HepG2 (cell line): ENCODE measurements at regions not wholly inside any gene's neighbourhood (a gene's known extent, or its start where the extent isn't known, plus 50 kb on each side); places are given as distances from the start of the nearest gene placed in this dataset.

Experiments
- ATAC-seq: fragments of 200-7000 bp; cut with Tn5 transposase; 3 replicates; pipeline ENCODE4 v1.9.1; 2020; ENCODE audit warnings: mild to moderate bottlenecking, moderate library complexity
- BruUV-seq: library from RNA; stranded (reverse); fragments of 400-500 nt; replicated peaks from 2 replicates; lab custom pipeline; 2021; lab: Mats Ljungman, UMichigan
- CTCF ChIA-PET: fragments of 300-600 bp; formaldehyde crosslinking; extraction: SDS; loops from one replicate; lab custom pipeline; 2021; ENCODE audit warnings: low total read pairs, inconsistent platforms, low intra/inter-chr PET ratio; lab: Yijun Ruan, JAX
- POLR2A ChIA-PET: fragments of 350-600 bp; sonication (Branson Sonifier 250); formaldehyde crosslinking; loops from one replicate; lab custom pipeline; 2020; ENCODE audit warnings: antibody characterized with exemption, inconsistent platforms; lab: Yijun Ruan, JAX
- DNase-seq: peaks from one replicate; pipeline ENCODE4 v3.0.0-alpha.2; 2015; ENCODE audit warnings: low spot score
- FAIRE-seq: peaks from 3 replicates; lab custom pipeline; 2011; peaks lifted over from hg19 to GRCh38; lab: Jason Lieb, UNC
- H2AFZ ChIP-seq: one replicate; pipeline ENCODE4 v1.6.1; 2011; ENCODE audit warnings: low read length, inconsistent platforms
- H3K27ac ChIP-seq: fragments of 300-600 bp; 3 replicates; pipeline ENCODE4 v1.8.0; 2011; ENCODE audit warnings: mixed run types, mild to moderate bottlenecking, mixed read lengths, low read length, inconsistent platforms; ENCODE audit not compliant: insufficient read depth; ENCODE audit errors: extremely low read length
- H3K27me3 ChIP-seq, 2 experiments: fragments of 200-600 bp in 1 of 2; 2 replicates in 1 of 2; 3 replicates in 1 of 2; pipeline versions ENCODE4 v1.6.0 to v1.8.0; 2011; ENCODE audit warnings: low read length in 2 of 2, mild to moderate bottlenecking in 2 of 2, moderate library complexity in 2 of 2, inconsistent platforms in 1 of 2; ENCODE audit not compliant: insufficient read depth in 2 of 2, control insufficient read depth in 1 of 2
- H3K36me3 ChIP-seq, 2 experiments: fragments of 200-600 bp in 1 of 2; replicated peaks in 1 of 2; 2 replicates in 1 of 2; 3 replicates in 1 of 2; pipeline versions ENCODE4 v1.5.1 to v1.8.0; 2011; ENCODE audit warnings: low read length in 2 of 2, inconsistent platforms in 1 of 2; ENCODE audit not compliant: insufficient read depth in 2 of 2, control insufficient read depth in 1 of 2
- H3K4me1 ChIP-seq: 2 replicates; pipeline ENCODE4 v1.5.1; 2012; ENCODE audit warnings: low read length, inconsistent platforms; ENCODE audit not compliant: insufficient read depth
- H3K4me2 ChIP-seq: 2 replicates; pipeline ENCODE4 v1.6.0; 2011; ENCODE audit warnings: low read depth, low read length, inconsistent platforms
- H3K4me3 ChIP-seq, 3 experiments: fragments of 200-600 bp in 1 of 3; sonication (generic), shearing (Covaris generic) in 1 of 3; replicated peaks in 1 of 3; 2 replicates each; pipeline ENCODE4 v1.5.1; 2011 to 2016; ENCODE audit warnings: low read length in 3 of 3, inconsistent platforms in 2 of 3, low read depth in 2 of 3, mild to moderate bottlenecking in 2 of 3, control low read depth in 1 of 3, mixed read lengths in 1 of 3; ENCODE audit not compliant: insufficient read depth in 1 of 3
- H3K79me2 ChIP-seq: one replicate; pipeline ENCODE4 v1.6.1; 2011; ENCODE audit warnings: low read length, inconsistent platforms; ENCODE audit not compliant: insufficient read depth
- H3K9ac ChIP-seq: 2 replicates; pipeline ENCODE4 v1.6.0; 2011; ENCODE audit warnings: mild to moderate bottlenecking, low read depth, low read length, inconsistent platforms; ENCODE audit not compliant: insufficient read depth
- H3K9me3 ChIP-seq: 2 replicates; pipeline ENCODE4 v1.5.1; 2012; ENCODE audit warnings: mild to moderate bottlenecking, low read length
- H4K20me1 ChIP-seq: 2 replicates; pipeline ENCODE4 v1.6.0; 2011; ENCODE audit warnings: inconsistent platforms, mild to moderate bottlenecking, low read length, moderate library complexity; ENCODE audit not compliant: insufficient read depth
- ARHGAP35 ChIP-seq: sonication (generic); formaldehyde crosslinking; IDR thresholded peaks from 2 replicates; pipeline ENCODE4 v1.9.0; 2022; ENCODE audit warnings: mild to moderate bottlenecking, inconsistent platforms, moderate library complexity, missing genetic modification reagents, borderline replicate concordance
- FOXK1 ChIP-seq: sonication (generic); formaldehyde crosslinking; IDR thresholded peaks from 2 replicates; pipeline ENCODE4 v1.4.0; 2020; ENCODE audit warnings: low read depth, missing genetic modification reagents, borderline replicate concordance
- GTF2F1 ChIP-seq: fragments of 150-350 bp; IDR thresholded peaks from 2 replicates; pipeline ENCODE4 v1.6.1; 2014; ENCODE audit warnings: low read length
- MAFF ChIP-seq: IDR thresholded peaks from 2 replicates; pipeline ENCODE4 v1.6.1; 2011; ENCODE audit warnings: low read depth, low read length, improper control_type of control experiment
- SMC3 ChIP-seq: IDR thresholded peaks from 2 replicates; pipeline ENCODE4 v1.6.1; 2011; ENCODE audit warnings: low read length, improper control_type of control experiment
- STAG1 ChIP-seq: sonication (generic); formaldehyde crosslinking; IDR thresholded peaks from 2 replicates; pipeline ENCODE4 v1.4.0; 2020; ENCODE audit warnings: missing genetic modification reagents
- ZNF556 ChIP-seq: sonication (generic); formaldehyde crosslinking; IDR thresholded peaks from 2 replicates; pipeline ENCODE4 v1.4.0; 2020; ENCODE audit warnings: mild to moderate bottlenecking, missing genetic modification reagents, borderline replicate concordance
- WGBS: methylation state at CpG from one replicate; pipeline ENCODE4 v1.1.6; 2017; ENCODE audit warnings: low lambda C conversion rate; 5-methylcytosine and 5-hydroxymethylcytosine counted together
- in situ Hi-C: cut with HindIII; loops from 2 replicates; pipeline ENCODE4 v1.10.0; 2017; ENCODE audit warnings: low pct_unique_long_range_greater_than_20kb; ENCODE audit not compliant: extremely low pct_ligation_motif_present
- intact Hi-C: fragments of 100-400 bp; cut with micrococcal nuclease; formaldehyde crosslinking; loops from one replicate; pipeline ENCODE4 v1.10.0; 2022; ENCODE audit not compliant: unreplicated experiment
- TF ChIP-seq, protein P1 (sequence below): sonication (generic); formaldehyde crosslinking; IDR thresholded peaks from 2 replicates; pipeline ENCODE4 v1.5.0; 2020; ENCODE audit warnings: mild to moderate bottlenecking, missing genetic modification reagents
- TF ChIP-seq, protein P2 (sequence below): sonication (generic); formaldehyde crosslinking; IDR thresholded peaks from 2 replicates; pipeline ENCODE4 v1.4.0; 2020; ENCODE audit warnings: missing genetic modification reagents, borderline replicate concordance
- TF ChIP-seq, protein P3 (sequence below): sonication (generic); formaldehyde crosslinking; IDR thresholded peaks from 2 replicates; pipeline ENCODE4 v1.5.0; 2020; ENCODE audit warnings: mild to moderate bottlenecking, missing genetic modification reagents, moderate library complexity

DNA sequence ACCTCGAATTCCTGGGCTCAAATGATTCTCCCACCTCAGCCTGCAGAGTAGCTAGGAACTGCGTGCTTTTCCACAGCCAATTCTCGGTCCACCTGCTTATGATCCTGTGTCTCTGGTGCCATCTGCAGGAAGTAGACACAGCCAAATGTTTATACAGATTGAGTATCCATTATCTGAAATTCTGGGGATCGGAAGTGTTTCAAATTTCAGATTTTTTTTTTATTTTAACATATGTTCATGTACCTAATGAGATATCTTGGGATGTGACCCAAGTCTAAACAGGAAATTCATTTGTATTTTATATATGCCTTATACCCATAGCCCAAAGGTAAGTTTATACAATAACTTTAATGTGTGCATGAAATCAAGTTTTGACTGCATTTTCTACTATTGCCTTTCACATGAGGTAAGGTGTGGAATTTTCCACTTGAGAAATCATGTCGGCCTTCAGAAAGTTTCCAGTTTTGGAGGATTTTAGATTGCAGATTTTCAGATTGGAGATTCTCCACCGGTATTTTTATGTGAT, 89.5 kb downstream of the ESM1 start:
- Histone ChIP-seq H2AFZ (no peak overlapping the region), H3K9me3 (no peaks in the 10 kb centered on the region), H4K20me1 (no peaks in the 10 kb centered on the region), H3K36me3 (no peaks in the 10 kb centered on the region), H3K4me2 (no peak overlapping the region), H3K27ac (no peak overlapping the region), H3K9ac (no peak overlapping the region), H3K4me3 (no peak overlapping the region), H3K4me1 (no peaks in the 10 kb centered on the region), H3K79me2 (no peaks in the 10 kb centered on the region), H3K27me3 (no peaks in the 10 kb centered on the region)
- in situ Hi-C loops, result no loop called here
- WGBS, result 8% methylated on average over 6 of the region's 6 CpGs
- FAIRE-seq, result peak; percentile 32
- no peak for TF ChIP-seq MAFF
- TF ChIP-seq, protein P1, sequence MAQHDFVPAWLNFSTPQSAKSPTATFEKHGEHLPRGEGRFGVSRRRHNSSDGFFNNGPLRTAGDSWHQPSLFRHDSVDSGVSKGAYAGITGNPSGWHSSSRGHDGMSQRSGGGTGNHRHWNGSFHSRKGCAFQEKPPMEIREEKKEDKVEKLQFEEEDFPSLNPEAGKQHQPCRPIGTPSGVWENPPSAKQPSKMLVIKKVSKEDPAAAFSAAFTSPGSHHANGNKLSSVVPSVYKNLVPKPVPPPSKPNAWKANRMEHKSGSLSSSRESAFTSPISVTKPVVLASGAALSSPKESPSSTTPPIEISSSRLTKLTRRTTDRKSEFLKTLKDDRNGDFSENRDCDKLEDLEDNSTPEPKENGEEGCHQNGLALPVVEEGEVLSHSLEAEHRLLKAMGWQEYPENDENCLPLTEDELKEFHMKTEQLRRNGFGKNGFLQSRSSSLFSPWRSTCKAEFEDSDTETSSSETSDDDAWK (CRISPR knock-in tag), result no peak
- no peak for TF ChIP-seq ARHGAP35 (CRISPR knock-in tag)
- TF ChIP-seq ZNF556 (CRISPR knock-in tag), result no peak
- TF ChIP-seq, protein P2, sequence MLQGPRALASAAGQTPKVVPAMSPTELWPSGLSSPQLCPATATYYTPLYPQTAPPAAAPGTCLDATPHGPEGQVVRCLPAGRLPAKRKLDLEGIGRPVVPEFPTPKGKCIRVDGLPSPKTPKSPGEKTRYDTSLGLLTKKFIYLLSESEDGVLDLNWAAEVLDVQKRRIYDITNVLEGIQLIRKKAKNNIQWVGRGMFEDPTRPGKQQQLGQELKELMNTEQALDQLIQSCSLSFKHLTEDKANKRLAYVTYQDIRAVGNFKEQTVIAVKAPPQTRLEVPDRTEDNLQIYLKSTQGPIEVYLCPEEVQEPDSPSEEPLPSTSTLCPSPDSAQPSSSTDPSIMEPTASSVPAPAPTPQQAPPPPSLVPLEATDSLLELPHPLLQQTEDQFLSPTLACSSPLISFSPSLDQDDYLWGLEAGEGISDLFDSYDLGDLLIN (CRISPR knock-in tag), result no peak
- no peak for TF ChIP-seq FOXK1 (CRISPR knock-in tag)
- peak; percentile 45 for TF ChIP-seq STAG1 (CRISPR knock-in tag)
- peak; percentile 32; the same call in 1 of the 2 replicates for TF ChIP-seq SMC3
- TF ChIP-seq, protein P3, sequence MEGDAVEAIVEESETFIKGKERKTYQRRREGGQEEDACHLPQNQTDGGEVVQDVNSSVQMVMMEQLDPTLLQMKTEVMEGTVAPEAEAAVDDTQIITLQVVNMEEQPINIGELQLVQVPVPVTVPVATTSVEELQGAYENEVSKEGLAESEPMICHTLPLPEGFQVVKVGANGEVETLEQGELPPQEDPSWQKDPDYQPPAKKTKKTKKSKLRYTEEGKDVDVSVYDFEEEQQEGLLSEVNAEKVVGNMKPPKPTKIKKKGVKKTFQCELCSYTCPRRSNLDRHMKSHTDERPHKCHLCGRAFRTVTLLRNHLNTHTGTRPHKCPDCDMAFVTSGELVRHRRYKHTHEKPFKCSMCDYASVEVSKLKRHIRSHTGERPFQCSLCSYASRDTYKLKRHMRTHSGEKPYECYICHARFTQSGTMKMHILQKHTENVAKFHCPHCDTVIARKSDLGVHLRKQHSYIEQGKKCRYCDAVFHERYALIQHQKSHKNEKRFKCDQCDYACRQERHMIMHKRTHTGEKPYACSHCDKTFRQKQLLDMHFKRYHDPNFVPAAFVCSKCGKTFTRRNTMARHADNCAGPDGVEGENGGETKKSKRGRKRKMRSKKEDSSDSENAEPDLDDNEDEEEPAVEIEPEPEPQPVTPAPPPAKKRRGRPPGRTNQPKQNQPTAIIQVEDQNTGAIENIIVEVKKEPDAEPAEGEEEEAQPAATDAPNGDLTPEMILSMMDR (CRISPR knock-in tag), result peak; percentile 55
- TF ChIP-seq GTF2F1, result no peak
- intact Hi-C loops, result no loop called here
- ChIA-PET POLR2A (no interaction called here), CTCF (no interaction called here)
- ATAC-seq, result peak; percentile 73
- DNase-seq, result peak; percentile 28
- no TSS peak for BruUV-seq
